GM12878 (cell line): ENCODE measurements at regions not wholly inside any gene's neighbourhood (a gene's known extent, or its start where the extent isn't known, plus 50 kb on each side); places are given as distances from the start of the nearest gene placed in this dataset.

Experiments used
- BCL3 ChIP-seq: IDR thresholded peaks from 2 replicates; pipeline ENCODE4 v1.6.1; 2011; ENCODE audit warnings: borderline replicate concordance, low read depth, mild to moderate bottlenecking, moderate library complexity, low read length; ENCODE audit not compliant: insufficient read depth, poor library complexity, severe bottlenecking
- GATAD2B ChIP-seq: fragments of 450-650 bp; conservative IDR thresholded peaks from 2 replicates; pipeline ENCODE4 v1.6.1; 2017; ENCODE audit warnings: low read depth, mild to moderate bottlenecking, moderate library complexity
- MXI1 ChIP-seq: fragments of 150-350 bp; IDR thresholded peaks from 2 replicates; pipeline ENCODE4 v1.6.1; 2011; ENCODE audit warnings: low read depth, mild to moderate bottlenecking, inconsistent platforms, low read length, improper control_type of control experiment
- NR2F1 ChIP-seq: fragments of 450-650 bp; conservative IDR thresholded peaks from 2 replicates; pipeline ENCODE4 v1.6.1; 2017; ENCODE audit warnings: mild to moderate bottlenecking
- RB1 ChIP-seq: fragments of 450-650 bp; formaldehyde crosslinking; IDR thresholded peaks from 2 replicates; pipeline ENCODE4 v1.6.1; 2017; ENCODE audit warnings: mild to moderate bottlenecking, borderline replicate concordance
- RUNX3 ChIP-seq: IDR thresholded peaks from 2 replicates; pipeline ENCODE4 v1.6.1; 2012; ENCODE audit warnings: low read length, inconsistent platforms
- TARDBP ChIP-seq: IDR thresholded peaks from 2 replicates; pipeline ENCODE4 v1.6.1; 2016; ENCODE audit warnings: borderline replicate concordance
- ZBTB4 ChIP-seq: fragments of 450-650 bp; formaldehyde crosslinking; IDR thresholded peaks from 2 replicates; pipeline ENCODE4 v1.4.0; 2022; ENCODE audit warnings: mild to moderate bottlenecking, moderate library complexity
- TF ChIP-seq, protein P1 (sequence below): fragments of 450-650 bp; IDR thresholded peaks from 2 replicates; pipeline ENCODE4 v1.6.1; 2018; ENCODE audit warnings: borderline replicate concordance, mild to moderate bottlenecking; ENCODE audit not compliant: partially characterized antibody

GRCh38 chr2:70019096-70019495, 57.7 kb upstream of the ASPRV1 start (continued):
- no peak for TF ChIP-seq NR2F1
- TF ChIP-seq RB1 = no peak
- no peak for TF ChIP-seq MXI1
- no peak for TF ChIP-seq GATAD2B
- TF ChIP-seq TARDBP = no peak
- TF ChIP-seq, protein P1, sequence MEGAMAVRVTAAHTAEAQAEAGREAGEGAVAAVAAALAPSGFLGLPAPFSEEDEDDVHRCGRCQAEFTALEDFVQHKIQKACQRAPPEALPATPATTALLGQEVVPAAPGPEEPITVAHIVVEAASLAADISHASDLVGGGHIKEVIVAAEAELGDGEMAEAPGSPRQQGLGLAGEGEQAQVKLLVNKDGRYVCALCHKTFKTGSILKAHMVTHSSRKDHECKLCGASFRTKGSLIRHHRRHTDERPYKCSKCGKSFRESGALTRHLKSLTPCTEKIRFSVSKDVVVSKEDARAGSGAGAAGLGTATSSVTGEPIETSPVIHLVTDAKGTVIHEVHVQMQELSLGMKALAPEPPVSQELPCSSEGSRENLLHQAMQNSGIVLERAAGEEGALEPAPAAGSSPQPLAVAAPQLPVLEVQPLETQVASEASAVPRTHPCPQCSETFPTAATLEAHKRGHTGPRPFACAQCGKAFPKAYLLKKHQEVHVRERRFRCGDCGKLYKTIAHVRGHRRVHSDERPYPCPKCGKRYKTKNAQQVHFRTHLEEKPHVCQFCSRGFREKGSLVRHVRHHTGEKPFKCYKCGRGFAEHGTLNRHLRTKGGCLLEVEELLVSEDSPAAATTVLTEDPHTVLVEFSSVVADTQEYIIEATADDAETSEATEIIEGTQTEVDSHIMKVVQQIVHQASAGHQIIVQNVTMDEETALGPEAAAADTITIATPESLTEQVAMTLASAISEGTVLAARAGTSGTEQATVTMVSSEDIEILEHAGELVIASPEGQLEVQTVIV = no peak
- TF ChIP-seq RUNX3 = no peak
- no peak for TF ChIP-seq ZBTB4 (CRISPR knock-in tag)
- TF ChIP-seq BCL3 = no peak
